GF-D8 (cell line): ENCODE measurements at regions not wholly inside any gene's neighbourhood (a gene's known extent, or its start where the extent isn't known, plus 50 kb on each side); places are given as distances from the start of the nearest gene placed in this dataset.

Experiments
- DNase-seq: peaks from one replicate; lab custom pipeline; 2025; lab: John Stamatoyannopoulos, UW

GRCh38 chr3:24936574-24936973 is 441.9 kb upstream of the THRB start:
- DNase-seq = no peak

- no peak for DNase-seq
Observed at GRCh38 chr3:24937228-24937627, 442.6 kb upstream of the THRB start.

- no peak for DNase-seq
Observed at GRCh38 chr3:24937780-24938179, 443.1 kb upstream of the THRB start.

- DNase-seq = no peak
Observed at GRCh38 chr3:24943961-24944360, 449.3 kb upstream of the THRB start.

- DNase-seq = no peak
Observed at GRCh38 chr3:24944805-24945520, 450.3 kb upstream of the THRB start.

GRCh38 chr3:24945563-24945962 is 450.9 kb upstream of the THRB start:
- DNase-seq = no peak

DNA sequence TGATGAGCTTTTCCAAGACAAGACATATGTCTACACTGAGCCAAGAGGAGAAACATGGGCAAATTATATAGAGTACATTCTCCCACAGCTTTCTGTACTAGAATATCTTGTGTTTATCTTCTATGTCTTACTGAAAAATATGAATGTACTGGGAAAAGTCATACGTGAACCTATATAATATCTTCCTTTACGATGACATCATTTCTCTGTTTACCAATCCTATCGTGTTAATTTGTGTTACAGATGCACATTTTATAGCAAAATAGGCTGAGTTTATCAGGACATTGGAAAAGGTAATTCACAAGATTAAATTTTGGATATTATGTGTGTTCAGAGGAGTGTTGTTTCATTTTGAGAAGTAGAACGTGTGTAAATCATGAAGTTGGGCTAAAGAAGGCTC is 452.5 kb upstream of the THRB start:
- DNase-seq = no peak

DNA sequence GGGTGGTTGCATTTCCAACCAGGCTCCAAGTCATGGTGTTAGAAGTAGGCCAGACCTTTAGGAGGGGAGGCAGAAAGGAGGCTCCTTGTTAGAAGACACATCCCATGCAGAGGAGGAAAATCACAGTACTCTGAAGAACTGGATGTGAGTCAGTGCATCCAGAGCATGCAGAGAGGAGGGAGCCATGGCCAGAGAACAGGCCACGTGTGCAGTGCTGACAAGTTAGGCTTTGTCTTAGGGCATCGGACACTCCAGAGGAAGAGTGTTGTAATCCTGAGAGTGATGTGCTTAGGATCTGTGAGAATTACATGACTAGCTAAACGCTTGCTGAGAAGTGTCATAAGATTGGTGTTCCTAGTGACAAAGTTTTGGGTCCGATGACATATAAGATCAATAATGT is 456.5 kb upstream of the THRB start:
- no peak for DNase-seq

GRCh38 chr3:24952388-24952787 is 457.7 kb upstream of the THRB start:
- no peak for DNase-seq

- DNase-seq = no peak
Observed at GRCh38 chr3:24953060-24953771, 458.6 kb upstream of the THRB start.

DNA sequence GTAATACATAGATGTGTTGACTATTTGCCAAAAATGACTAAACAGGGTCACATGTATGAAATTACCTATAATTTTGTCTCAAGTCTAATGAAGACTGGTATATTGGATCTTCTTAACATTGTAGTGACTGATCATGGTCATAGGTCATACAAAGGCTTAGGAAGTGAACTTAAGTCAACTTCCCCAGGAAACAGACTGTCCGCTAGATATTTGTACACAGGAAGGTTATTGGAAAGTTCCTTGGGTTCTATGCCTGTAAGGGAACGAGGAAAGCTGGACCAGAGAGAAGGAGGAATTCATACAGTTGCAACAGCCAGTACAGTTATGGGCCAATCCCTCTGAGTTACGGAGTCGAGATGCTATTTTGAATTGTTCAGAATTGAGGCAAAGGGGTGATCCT is 462.0 kb upstream of the THRB start:
- no peak for DNase-seq

- DNase-seq = no peak
Observed at GRCh38 chr3:24958271-24958670, 463.6 kb upstream of the THRB start.

- DNase-seq = no peak
Observed at GRCh38 chr3:24958910-24959447, 464.3 kb upstream of the THRB start.

- no peak for DNase-seq
Observed at GRCh38 chr3:24963762-24964625, 464.1 kb upstream of the RARB start.

DNA sequence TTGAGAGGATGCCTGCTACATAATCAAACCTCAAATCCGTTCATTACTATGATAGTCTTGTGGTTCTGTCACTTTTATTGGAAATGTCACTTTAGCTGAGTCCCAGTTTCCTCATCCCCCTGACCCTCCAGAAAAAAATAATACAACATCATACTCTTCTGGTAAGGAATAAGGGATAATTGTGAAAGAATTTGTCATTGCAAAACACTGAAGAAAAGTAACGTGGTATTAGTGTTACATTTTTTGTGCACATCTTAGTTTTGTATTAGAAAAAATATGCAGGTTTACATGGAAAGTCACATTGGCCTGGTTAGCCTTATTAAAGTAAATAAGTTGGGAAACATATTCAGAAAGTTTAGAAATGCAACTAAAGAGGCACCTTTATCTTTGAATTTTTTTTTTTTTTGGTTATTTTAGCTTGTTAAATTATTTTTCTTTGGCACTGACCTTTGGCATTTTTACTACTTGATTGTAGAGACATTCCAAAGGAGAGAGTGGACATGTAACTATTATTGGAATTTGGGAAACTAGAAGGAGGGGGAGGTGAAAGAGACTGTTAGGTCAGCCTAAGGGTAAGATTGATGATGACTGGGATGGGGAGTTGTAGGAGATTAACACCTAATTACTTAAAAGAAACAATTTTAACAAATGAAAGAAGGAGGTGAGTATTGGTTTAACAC is 462.2 kb upstream of the RARB start:
- no peak for DNase-seq

GRCh38 chr3:24968036-24968435 is 460.0 kb upstream of the RARB start:
- no peak for DNase-seq

DNA sequence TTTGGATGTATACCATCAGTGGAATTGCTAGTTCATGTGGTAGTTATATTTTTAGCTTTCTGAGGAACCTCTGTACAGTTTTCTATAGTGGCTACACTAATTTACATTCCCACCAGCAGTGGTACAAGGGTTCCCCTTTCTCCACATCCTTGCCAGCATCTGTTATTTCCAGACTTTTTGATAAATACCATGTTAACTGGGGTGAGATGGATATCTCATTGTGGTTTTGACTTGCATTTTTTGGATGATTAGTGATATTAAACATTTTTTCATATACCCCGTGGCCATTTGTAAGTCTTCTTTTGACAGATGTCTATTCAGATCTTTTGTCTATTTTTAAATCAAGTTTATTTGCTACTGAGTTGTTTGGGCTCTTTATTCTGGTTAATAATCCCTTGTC is 455.6 kb upstream of the RARB start:
- DNase-seq = no peak

- no peak for DNase-seq
Observed at GRCh38 chr3:24981309-24981708, 446.8 kb upstream of the RARB start.

- no peak for DNase-seq
Observed at GRCh38 chr3:24981924-24982323, 446.1 kb upstream of the RARB start.

DNA sequence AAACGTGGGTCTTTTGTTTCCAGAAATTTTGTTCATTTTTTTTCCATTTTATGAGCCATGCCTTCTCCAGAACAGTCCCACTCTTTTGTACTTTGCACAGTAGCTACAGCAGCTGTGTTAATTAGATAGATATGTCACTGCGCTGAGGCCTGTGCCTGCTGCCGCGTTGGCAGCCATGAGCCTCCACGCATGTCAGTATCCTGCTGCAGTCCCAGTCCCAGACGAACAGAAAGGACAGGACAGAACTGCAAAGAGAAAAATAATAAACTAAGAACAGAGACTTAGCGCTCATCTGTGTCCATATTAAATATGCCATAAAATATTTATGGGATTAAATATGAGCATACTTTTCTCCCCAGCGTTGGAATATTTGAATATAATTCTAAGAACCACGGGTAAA is 442.4 kb upstream of the RARB start:
- no peak for DNase-seq

DNA sequence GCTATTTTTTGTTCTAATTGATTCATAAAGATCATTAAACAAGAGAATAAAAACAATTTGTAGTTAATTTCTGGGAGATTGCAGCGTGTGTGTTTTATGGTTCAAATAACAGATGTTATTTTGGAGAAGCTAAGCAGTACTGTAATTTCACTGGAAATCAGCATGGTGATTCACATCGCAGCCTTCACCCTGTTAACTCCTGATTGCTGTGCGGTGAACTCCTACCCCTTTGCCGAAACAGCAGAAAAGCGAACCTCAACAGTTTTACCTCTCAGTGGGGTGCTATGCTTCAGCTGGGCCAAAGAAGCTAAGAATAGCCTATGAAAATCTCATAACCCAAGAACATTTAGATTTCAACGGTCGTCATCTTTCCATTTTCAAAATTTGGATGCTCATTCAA is 441.5 kb upstream of the RARB start:
- DNase-seq = no peak

DNA sequence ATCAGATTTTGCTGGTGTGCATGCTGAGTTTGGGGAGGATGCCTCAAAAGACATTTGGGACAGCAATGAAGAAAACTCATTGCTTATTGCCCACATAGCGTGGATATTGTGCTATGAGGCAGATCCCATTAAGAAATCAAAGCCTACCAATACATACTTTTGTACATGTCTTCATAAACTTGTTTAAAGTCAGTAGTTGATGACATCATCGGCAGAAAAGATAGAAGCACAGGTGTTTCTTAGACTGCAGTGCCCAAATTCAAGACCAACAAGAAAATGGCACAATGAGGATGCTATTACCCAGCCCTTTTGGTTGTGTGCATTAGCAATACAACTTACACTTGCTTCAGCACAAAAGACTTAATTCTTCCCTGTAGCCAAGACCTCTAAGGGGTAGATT is 428.7 kb upstream of the RARB start:
- DNase-seq = no peak
